HT1080 (cell line): ENCODE measurements at regions not wholly inside any gene's neighbourhood (a gene's known extent, or its start where the extent isn't known, plus 50 kb on each side); places are given as distances from the start of the nearest gene placed in this dataset.

Source experiments
- DNase-seq: peaks from one replicate; pipeline ENCODE4 v3.0.0-alpha.2; 2015; ENCODE audit warnings: low read depth

DNA sequence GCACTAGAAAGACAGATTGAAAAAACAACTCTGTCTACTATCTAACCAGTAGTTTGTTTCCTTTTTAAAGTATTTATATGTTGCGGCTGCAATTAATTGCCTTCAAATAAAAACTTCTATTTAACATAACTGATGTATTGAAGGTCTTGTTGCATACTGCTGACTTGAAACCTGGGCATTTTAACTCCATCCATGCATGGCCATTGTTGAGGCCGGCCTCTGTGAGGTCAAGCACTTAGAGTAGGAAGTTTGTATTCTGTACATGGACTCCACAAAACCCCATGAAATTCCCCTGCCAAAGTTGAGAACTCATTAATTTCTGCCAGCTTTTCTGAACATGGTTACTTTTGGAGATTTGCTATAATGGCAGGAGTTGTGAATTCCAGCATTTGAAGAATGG is 150.6 kb downstream of the GAS1 start:
- no peak for DNase-seq

DNA sequence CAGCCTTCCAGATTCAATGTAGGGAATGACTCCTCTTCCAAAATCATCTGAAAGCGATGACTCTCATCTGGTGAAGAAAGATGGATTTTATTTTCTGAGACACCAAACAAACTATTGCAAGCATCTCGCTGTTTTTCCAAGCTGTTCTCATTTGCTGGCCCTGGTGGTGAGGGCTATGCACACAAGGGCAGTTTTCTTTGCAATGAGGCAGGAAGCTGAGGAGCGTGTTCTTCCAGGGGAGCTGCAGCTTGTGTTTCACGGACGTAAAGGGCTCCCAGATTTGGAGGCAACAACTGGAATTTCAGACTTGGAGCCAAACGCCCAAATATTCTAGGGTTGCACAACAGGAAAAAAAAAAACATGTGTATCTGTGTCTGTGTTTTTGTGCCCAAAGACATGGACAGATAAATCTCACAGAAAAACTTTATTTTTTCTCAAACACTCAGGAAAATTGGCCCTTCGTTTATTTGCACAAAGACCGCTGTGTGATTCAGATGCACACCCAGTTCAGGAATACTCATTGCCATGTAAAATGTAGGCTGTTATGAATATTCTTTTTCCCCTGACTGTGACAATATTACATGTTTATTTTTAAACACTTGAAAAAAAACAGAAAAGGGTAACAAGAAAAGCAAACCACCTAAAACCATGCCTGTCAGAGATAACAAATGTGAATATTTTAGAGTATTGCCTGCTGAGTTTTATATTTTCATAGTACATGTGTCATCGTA is 151.3 kb downstream of the GAS1 start:
- no peak for DNase-seq

DNA sequence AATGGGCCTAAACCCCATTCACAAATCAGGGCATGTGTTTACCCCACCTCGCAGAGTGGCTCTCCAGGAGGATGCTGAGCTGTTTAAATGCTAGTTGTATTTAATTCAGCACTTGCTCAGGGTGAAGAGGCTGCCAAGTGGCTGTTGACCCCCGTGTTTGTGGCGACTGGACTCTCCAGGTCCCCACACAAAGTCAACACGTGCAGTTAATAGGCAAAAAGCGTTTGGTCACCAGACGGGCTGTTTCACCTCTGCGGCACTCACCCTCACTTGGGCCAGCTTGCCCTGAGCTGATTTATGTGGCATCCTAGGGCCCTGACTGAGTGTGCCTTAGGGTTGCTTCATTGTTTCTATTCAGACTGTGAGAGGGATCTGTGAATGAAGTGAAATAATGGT is 152.3 kb downstream of the GAS1 start:
- DNase-seq = no peak

DNA sequence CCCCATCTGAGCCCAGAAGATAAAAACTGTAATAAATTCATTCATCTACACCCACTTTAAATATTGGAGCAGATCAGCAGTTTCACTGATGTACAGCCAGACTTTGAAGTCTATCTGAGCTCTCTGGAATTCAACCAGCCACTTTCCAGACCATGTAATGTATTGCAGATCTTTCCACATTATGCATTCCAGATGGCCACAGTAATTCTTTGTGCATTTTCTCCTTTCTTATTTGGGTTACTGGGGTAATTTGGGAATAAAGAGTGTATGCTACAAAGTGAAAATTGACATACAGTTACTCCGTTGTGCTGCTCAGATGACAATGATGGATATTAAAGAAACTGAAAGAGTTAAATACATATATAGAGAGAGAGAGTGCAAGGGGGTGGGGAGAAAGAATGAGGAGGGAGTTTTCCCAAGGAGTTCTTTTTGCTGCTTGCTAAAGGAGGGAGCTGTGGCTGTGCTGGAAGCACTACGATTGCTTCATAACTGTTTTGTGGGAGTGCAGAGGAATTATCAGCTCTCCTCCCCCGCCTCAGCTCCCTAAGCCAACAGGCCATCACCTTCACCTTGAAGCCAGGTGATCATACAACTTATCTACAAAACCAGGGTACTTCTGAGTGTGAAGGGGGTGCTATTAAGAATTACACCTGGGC is 152.8 kb downstream of the GAS1 start:
- DNase-seq = no peak

DNA sequence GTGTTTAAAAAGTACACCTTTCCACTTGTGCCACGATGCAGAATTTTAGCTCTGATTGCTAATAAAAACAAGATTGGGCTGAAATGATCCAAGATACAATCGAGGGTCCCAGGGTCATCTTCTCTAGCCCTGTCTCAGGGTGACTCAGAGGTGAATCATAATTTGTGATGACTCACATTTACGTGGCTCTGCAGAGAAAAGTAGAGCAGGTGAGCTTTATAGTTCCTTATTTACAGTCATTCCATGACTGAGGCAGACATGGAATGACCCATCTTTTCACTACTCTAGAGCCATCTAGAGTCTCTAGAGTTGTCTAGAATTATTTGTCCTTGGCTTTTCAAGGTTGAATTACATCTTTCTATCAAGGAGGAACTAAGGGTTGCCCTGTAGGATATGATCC is 155.2 kb downstream of the GAS1 start:
- DNase-seq = peak; percentile 87

DNA sequence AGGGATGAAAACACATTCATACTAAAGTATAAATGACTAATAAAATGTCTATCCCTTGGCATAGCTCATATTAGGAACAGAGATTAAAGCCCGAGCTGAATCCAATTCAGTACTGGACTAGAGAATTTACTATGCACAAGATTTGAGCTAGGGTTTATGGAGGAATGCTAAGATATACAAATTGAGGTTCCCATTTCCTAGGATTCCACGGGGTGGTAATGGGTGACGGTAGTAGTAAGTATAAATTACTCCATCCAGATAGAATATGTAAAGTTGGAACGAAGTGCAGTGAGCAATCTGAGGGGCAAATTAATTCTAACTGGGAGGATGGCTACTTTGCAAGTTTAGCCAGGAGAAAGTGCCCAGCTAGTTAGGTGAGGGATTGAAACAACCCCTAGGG is 156.5 kb downstream of the GAS1 start:
- DNase-seq = no peak

DNA sequence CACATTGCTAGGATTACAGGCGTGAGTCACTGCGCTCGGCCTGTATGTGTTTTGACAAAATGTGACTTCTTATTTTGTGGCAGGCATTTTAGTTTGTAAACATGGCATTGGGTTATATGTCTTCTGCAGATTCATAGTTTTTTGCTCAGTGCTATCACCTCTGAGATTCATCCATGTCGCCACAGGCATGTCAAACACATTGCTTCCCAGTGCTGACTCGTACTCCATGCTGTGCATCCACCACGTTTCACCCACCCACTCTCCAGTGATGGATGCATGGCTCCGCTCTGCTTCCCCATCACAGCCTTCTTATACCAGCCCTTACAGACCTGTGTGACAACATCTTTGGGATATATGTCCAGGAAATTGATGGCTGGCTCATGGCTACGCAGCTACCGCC is 158.8 kb downstream of the GAS1 start:
- no peak for DNase-seq

DNA sequence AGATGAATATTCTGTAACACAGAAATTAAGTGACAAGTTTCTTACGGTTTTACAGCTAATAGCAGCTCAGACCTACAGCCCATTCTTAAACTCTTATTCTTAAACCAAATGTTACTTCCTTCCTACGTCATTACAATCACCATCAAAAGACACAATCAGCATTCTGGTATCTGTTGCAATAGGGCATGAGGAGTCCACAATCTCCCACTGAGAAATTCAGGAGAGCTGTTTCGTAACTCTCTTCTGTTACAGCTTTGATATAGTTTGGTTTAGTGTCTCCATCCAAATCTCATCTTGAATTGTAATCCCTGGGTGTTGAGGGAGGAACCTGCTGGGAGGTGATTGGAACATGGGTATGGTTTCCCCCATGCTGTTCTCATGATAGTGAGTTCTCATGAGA is 163.4 kb downstream of the GAS1 start:
- no peak for DNase-seq

DNA sequence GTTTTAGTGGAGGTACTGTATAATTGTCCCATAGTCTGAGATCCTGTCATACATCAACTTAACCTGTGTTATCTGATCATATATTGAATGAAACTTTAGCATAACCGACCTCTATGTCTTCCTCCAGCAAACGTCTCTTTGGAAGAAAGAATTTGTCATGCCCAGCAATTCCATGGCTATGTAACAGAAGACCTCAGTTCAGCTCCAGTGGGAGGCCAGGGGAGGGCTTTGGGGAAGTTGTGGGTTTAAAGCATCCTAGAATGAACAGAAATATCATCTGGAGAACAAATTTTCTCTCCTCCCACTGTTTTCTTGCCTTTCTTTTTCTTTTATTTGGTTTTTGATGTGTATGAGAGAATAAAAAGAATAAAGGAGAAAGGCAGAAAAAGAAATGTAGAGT is 164.5 kb downstream of the GAS1 start:
- DNase-seq = no peak

DNA sequence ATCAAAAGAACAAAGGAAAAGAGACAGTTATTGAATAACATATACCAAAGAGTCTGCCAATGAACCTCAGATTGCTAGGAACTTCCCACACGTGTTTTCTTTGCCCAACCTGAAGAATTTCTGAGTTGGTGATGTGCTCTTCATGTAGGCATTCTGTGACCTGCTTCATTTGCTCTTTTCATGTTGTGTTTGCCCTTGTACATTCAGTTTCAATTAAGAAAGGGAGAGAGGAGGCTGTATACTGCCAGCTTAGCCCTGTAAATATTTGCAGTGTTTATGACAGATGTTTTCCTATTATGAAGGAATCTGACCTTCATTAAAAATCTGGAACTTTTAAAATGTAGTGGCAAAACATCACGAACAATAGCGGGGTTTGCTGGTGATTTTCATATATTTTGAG is 168.5 kb downstream of the GAS1 start:
- no peak for DNase-seq

DNA sequence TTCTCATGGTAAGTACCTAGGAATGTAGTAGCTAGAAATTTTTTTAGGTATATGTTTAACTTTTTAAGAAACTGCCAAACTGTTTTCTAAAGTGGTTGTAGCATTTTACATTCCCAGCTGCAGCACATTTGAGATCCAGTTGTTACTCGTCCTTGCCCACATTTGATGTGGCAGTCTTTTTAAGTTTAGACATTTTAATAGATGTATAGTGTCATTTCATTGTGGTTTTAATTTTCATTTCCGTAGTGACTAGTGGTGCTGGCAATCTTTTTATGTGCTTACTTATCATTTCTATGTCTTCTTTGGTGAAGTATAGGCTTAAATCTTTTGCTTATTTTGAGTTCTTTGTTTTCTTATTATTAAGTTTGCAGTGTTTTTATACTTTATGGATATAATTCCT is 171.6 kb downstream of the GAS1 start:
- DNase-seq = no peak

DNA sequence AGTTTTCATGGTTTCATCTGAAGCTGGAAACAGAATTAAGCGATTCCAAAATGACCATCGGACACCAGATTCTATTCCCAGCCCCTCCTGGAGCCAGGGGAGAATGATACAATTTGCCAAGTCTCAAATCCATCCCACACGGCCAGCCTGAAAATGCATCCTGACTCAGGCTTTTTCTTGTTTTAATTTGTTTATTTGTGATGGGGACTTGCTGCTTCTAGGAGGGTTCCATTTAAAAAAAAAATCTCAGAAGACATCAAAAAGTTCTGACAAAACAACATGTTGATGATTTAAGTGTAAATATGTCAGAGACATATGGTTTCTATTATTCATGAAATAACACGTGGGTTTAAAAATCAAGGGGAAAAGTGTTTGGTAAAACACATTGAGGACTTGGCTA is 173.2 kb downstream of the GAS1 start:
- DNase-seq = no peak

DNA sequence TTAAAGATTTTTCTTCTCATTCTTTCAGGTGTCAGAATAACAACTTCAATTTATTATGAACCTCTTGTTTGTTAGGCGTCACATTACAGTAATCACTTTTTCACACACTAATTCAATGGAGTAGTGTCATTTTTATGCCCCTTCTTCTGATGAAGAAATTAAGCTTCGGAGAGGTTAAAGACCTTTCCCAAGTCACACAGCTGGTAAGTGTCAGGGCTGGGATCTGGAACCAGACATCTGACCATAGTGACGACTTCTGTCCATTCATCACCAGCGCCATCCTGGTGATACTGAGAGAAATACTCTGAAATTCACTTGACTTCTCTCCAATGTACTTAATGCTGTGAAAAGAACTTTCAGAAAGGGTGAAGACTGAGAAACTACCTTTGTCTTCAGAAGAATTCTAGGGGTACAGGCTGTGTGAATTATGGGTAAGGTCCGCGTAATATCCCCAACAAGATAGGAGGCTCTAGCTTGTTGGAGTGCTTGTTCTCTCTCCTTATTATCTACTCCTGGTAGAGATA is 173.8 kb downstream of the GAS1 start:
- no peak for DNase-seq

DNA sequence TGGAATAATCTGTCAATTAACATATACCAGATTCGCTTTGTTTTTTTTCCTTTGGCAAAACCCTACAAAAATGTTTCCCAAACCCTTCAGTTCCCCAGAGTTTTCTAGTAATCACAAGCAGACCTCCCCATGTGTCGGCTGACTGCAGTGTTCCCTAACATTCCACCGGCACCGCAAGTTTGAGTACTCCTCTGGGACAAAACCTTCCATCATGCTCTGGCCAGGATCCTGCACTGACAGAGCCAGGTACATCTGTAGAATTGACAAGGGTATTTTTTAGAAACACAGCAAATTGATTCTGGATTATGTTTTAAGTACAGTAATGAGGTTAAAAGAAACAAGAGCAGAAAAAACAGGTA is 174.7 kb downstream of the GAS1 start:
- no peak for DNase-seq

DNA sequence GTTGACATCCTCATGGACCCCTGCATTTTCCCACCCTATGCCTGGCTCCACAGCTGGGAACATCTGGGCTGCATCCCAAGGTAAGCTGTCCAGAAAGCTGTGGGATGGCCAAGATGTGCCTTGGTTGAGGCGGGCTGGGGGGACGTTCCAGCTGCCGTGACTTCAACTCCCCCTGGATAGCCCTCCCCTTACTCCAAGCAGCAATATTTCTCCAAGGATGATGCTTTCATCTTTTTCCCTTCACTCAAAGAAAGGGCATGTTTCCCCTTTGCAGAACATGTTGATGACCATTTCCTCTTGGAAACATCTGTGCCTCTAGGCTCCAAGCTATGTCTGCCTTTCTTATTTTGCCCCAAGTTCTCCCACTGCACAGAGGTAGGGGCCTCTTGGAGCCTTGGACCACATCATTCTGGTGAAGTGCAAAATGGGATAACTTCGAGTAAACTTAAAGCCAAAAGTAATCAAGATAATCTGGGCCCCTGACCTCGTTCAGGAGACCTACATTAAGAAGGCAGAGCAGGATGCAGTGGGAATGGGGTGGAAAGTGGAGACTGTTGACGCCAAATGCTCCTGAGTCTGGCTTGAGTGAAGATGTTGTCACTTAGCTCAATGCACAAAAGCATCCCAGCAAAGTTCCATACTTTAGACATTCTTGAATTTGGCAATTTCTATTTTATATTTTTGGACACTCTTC is 175.2 kb downstream of the GAS1 start:
- no peak for DNase-seq

DNA sequence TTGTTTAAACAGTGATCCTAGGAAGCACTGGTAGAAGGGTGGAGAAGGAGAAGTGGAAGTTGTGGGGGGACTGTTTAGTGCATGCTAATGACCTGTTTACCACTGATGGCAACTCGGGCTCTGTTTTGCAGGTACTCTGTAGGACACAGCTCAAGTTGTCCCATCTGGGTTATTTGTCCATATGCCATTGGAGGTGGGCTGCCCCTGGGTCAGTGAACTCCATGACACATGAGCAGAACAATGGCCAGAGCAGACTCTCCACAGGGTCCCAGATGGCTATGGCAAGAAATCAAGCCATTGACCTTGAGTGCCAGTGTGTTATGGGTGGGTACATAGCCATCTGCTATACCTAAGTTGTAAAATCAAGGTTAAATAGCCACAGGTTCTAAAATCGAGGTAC is 175.9 kb downstream of the GAS1 start:
- no peak for DNase-seq

DNA sequence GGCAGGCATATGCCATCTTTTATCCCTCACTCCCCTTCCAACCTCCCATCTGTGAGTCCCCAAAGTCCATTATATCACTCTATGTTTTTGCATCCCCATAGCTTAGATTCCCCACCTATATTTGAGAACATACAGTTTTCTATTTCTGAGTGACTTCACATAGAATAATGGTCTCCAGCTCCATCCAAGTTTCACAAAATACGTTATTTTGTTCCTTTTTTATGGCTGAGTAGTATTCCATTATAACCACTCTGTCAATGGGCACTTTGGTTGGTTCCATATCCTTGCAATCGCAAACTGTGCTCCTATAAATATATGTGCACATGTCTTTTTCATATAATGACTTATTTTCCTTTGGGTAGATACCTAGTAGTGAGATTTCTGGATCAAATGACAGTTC is 178.6 kb downstream of the GAS1 start:
- no peak for DNase-seq

DNA sequence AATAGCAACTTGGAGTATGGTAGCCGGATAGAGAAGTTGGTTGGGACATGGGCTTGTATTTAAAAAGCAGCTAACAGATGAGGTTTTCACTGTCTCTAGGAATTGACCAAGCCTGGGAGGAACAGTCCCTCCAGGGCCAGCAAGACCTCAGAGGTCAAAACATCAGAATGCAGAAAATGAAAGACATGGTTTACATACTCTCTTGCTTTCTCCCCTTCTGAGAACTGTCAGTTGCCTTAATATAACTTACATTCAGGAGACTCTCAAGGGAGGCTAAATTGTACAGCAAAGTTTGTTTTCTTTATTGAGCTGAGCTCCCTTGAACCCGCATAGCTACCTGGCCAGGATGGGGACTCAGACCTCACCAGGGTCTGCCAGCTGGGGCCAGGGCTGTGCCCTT is 179.3 kb downstream of the GAS1 start:
- no peak for DNase-seq

DNA sequence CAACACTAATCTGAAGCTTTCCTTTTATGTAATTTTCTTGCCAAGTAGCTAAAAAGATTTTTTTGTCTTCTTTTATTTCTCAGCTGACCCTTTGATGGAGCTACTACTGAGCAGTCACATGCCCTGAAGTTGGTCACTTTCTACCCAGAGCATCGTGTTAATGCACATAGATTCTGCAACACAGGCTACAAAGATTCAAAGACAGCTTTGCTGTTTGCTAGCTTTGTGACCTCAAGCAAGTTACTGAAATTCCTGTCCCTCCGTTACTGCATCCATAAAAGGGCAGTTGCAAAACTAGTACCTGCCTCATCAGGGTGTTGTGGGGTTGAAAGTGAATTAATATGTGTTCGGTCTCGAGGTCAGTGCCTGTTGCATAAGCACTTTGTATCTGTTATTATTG is 179.9 kb downstream of the GAS1 start:
- no peak for DNase-seq

DNA sequence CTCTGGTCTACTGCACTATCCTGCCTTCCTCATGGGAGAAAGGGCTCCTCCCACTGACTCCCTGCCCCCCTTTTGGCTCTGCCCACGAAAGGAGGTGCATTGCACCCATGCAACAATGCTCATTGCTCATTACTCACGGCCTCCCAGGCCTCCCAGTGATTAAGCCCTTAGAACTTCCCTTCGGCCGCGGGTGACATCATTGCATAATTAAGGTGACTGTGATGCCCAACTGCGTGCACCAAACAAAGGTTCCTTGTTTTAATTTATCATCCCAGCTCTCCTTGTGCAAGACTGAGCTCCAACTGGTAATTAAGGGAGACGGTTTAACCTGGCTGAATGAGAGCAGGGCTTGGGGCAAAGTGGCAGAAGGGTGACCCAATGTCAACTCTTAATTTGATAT is 180.4 kb downstream of the GAS1 start:
- peak; percentile 98 for DNase-seq

DNA sequence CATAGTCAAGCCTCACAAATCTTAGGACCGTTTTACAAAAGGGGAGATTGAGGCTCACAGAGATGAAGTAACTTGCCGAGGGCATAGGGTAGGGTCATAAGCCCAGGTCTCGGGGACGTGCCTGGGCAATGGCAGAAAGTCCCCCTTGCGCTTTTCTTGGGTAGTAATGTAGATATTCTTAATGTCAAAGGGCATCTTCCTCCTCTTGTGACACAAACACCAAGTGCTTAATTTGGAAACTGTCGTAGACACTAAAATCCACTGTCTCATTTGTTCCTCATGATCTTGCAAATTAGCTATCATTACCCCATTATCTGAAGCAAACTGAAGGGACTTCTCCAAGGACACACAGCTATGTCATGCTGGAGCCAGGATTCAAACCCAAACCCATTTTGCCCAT is 180.8 kb downstream of the GAS1 start:
- no peak for DNase-seq

DNA sequence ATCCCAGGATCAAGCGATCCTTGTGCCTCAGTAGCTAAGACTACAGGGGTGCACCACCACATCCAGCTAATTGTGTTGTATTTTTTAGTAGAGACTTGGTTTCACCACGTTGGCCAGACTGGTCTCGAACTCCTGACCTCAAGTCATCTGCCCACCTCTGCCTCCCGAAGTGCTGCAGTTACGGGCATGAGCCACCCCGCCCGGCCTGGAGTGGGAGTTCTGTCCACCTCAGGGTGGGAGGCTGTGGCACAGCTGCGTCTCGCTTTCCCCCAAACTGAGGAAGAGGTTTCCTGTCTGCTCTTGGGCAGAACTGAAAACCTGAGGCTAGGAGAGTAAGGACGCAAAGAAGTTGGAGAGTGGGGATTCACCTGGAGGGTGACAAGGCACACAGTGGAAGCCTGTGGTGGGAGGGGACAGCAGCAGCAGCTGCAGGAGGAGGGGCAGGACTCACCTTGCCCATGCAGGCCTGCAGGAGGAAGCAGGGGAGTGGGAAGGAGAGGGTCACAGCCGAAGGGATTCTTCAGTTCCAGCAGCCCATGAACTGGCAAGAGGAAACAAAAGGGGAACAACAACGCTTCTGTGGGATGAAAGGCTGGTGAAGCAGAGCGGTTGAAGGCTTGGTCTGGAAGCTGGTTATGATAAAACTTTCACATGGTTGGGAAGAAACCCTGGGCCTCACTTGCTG is 181.4 kb downstream of the GAS1 start:
- DNase-seq = no peak
